NCI-H748 treated with DMSO at 0.1 percent for 48 hours (cell line): ENCODE measurements at regions not wholly inside any gene's neighbourhood (a gene's known extent, or its start where the extent isn't known, plus 50 kb on each side); places are given as distances from the start of the nearest gene placed in this dataset.
"Not testable (repeated sequence)": the region's sequence is repeated elsewhere in the genome, so short reads cannot be mapped to it uniquely, and the experiment has no call there.

ENCODE experiments used
- DNase-seq: peaks from one replicate; lab custom pipeline; 2025; lab: John Stamatoyannopoulos, UW

- no peak for DNase-seq
These were observed 106.7 kb upstream of the DTNBP1 start for GRCh38 chr6:15769511-15770018.

DNA sequence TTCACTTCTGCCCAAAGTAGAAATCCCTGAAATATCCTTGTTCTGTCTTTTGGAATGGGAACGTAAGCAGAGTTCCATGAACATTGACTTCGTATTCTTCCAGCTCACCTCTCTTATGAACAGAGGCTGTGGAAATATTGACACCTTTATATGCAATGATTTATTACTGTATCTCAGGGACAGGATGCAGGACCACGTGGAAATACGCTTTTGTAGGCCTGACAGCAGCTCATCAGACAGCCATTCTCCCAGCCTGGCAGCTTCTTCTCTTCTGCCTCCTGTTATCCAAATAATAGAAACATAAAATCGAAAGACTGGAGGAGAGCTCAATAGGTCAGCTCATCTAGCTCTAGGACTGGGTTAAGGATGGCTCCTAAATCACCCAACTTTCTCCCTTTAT is 106.2 kb upstream of the DTNBP1 start:
- no peak for DNase-seq

GRCh38 chr6:15763837-15764236 is 101.0 kb upstream of the DTNBP1 start:
- no peak for DNase-seq

GRCh38 chr6:15763364-15763763 is 100.5 kb upstream of the DTNBP1 start:
- no peak for DNase-seq

GRCh38 chr6:15761045-15761502 is 98.2 kb upstream of the DTNBP1 start:
- peak; percentile 29 for DNase-seq

DNA sequence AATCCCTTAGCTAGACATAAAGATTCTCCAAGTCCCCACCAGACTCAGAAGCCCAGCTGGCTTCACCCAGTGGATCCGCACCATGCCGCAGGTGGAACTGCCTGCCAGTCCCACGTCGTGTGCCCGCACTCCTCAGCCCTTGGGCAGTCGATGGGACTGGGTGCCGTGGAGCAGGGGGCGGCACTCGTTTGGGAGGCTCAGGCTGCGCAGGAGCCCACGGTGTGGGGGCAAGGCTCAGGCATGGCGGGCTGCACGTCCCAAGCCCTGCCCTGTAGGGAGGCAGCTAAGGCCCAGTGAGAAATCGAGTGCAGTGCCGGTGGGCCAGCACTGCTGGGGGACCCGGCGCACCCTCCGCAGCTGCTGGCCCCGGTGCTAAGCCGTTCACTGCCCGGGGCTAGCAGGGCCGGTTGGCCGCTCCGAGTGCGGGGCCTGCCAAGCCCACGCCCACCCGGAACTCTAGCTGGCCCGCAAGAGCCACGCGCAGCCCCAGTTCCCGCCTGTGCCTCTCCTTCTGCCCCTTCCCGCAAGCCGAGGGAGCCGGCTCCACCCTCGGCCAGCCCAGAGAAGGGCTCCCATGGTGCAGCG is 95.9 kb upstream of the DTNBP1 start:
- DNase-seq, result no peak

GRCh38 chr6:15755526-15755925 is 92.7 kb upstream of the DTNBP1 start:
- no peak for DNase-seq

DNA sequence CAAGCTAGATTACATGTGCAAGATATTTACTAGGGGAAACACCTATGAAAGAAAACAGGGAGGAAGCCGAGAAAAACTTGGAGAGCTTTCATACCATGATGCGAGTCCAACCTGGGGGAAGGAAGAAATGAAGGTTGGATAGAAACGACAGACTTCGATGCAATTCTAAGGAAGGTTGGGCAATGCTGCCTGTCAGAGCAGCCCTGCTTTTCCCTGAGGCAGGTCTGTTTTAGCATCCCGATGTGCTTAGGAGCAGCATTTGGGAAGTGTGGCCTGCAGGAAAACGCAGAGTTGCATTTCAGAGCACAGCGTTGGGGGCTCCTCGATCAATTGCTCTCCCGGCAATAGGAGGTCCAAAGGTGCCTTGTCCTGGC is 91.9 kb upstream of the DTNBP1 start:
- no peak for DNase-seq

GRCh38 chr6:15754035-15754705 is 91.3 kb upstream of the DTNBP1 start:
- DNase-seq, result no peak

DNA sequence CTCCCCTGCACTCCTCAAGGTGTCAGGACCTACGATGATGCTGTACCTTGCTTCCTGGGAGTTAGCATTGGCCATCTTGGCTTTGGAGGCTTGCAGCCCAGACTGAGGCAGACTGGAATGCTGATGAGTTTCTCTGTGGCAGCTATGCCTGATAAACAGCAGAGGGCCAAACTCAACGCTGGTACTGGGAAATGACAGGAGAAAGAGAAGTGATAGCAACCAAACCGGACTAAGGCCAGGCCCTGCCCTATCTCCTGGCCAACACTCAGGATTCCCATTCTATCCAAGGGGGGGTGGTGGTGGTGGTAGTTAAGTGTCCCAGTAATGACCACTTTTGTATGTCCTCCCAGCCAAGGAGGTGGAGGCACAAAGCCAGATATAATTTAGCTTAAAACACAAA is 90.0 kb upstream of the DTNBP1 start:
- DNase-seq, result no peak

DNA sequence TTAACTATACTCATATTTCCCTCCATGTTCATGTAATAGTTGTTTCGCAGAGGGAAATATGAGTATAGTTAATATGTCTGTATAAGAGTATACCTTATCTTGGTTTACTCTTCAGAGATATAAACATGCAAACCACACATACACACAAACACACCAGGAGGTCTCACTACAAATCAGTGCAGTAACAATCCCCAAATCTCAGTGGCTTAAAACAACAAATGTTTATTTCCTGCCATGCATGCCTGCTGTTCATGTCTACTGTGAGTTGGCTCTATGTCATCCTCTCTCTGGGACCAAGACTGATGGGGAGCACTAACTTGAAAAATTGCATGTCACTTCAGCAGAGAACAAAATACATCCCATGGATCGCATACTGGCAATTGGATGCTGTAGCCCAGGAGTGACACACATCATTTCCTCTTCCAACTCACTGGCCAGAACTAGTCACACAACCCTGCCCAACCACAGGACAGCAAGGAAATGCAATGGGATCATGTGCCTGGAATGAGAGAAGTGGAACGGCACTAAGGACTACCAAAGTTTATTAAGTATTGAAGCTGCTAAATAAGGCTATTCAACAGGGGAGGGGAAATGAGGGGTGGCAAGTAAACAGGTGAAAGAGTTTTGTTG is 89.0 kb upstream of the DTNBP1 start:
- no peak for DNase-seq

- no peak for DNase-seq
These were observed 85.5 kb upstream of the DTNBP1 start for GRCh38 chr6:15748341-15748740.

GRCh38 chr6:15747354-15747883 is 84.6 kb upstream of the DTNBP1 start:
- DNase-seq, result no peak

DNA sequence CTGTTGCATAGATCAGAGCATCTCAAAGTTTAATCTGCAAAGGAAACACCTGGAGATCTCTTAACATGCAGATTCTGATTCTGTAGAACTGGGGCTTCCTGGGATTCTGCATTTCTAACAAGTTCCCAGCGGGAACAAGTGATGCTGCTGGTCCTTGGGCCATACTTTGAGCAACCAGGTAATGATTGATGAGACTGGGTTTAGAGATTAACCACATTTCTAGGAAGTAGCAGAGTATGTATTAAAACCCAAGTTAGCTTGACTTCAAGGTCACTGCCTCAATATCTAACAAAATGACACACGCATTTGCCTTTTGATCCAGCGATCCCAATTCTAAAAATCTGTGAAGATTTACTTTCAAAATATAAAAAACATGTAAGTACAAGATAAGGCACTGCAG is 83.0 kb upstream of the DTNBP1 start:
- DNase-seq, result no peak

DNA sequence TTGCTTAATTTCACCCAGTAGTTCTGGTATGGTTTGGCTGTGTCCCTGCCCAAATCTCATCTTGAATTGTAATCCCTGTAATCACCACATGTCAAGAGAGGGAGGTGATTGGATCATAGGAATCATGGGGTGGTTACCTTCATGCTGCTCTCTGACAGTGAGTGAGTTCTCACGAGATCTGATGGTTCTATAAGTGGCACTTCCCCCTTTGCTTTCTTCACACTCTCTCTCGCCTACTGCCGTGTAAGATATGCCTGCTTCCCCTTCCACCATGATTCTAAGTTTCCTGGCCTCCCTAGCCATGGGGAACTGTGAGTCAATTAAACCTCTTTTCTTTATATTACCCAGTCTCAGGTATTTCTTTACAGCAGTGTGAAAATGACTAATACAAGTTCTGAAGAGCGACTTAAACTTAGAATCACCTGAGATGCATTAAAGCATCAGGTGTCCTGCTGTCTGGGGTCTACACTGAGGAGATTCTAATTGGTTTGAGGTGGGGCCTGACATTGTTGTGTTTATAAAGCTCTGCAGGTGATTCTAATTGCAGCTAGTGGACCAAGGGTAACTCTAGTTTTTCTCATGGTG is 82.1 kb upstream of the DTNBP1 start:
- no peak for DNase-seq

DNA sequence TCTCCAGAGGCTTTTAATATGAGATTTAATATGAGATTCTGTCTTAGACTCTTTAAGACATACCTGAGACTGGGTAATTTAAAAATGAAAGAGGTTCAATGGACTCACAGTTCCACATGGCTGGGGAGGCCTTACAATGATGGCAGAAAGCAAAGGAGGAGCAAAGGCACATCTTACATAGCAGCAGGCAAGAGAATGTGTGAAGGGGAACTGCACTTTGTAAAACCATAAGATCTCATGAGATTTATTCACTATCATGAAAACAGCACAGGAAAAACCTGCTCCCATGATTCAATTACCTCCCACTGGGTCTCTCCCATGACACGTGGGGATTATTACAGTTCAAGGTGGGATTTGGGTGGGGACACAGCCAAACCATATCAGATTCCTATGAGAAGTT is 79.2 kb upstream of the DTNBP1 start:
- not testable (repeated sequence) for DNase-seq

GRCh38 chr6:15741405-15741804 is 78.6 kb upstream of the DTNBP1 start:
- peak; percentile 22 for DNase-seq

GRCh38 chr6:15739867-15740266 is 77.0 kb upstream of the DTNBP1 start:
- DNase-seq, result no peak

DNA sequence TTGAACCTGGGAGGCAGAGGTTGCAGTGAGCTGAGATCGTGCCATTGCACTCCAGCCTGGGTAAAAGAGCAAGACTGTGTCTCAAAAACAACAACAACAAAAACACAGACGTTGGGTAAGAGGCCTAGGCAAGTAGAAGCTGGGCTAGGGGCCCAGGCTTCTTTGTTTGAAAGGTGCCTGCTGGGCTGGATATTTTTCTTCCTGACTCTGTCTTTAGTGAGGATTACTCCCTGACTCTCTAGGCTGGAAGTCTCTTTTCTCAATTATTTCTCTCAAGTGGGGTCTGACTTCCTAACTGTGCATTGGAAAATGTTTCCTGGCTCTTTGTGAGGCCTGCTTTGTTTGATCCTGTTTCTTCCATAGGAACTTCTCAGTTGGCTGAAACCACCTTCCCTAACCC is 76.5 kb upstream of the DTNBP1 start:
- no peak for DNase-seq

- not testable (repeated sequence) for DNase-seq
These were observed 75.4 kb upstream of the DTNBP1 start for GRCh38 chr6:15738195-15738594.

GRCh38 chr6:15736297-15736696 is 73.5 kb upstream of the DTNBP1 start:
- no peak for DNase-seq

DNA sequence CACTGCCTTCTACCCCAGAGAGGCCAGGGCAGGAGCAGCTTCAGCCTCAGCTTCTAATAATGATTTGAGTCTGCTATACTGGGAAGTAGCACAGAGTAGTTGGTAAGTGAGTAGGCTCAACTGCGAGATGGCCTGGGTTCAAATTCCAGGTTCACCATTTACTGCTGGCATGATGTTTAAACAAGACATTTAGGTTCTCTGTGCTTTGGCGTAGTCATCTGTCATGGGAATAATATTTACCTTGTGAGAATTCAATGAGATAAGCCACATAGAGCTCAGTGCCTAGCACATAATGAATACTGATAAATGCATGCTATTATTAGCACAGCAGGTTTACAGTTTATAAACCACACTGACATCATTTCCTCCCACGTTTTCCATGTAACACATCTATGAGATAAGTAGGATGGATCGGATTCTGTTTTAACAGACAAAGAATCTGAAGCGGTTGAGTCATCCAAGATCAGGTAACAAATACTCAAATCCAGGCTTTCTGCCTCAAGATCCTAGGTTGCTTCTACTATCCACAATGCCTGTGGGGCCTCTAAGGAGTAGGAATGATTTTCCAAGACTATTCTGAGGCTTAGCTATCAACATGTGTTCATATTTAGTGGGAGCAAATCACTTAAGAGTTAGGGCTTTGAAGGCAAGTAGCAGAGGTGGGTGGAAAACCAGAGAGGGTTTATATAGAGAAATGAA is 72.9 kb upstream of the DTNBP1 start:
- peak; percentile 93 for DNase-seq
